SK-N-SH (cell line): ENCODE measurements at regions not wholly inside any gene's neighbourhood (a gene's known extent, or its start where the extent isn't known, plus 50 kb on each side); places are given as distances from the start of the nearest gene placed in this dataset.

Source experiments
- CTCF ChIA-PET: fragments of 300-600, 350-600 bp; formaldehyde crosslinking; extraction: SDS; loops from one replicate; lab custom pipeline; 2021; lab: Yijun Ruan, JAX
- POLR2A ChIA-PET: fragments of 350-600 bp; sonication (Branson Sonifier 250); formaldehyde crosslinking; extraction: SDS; loops from one replicate; lab custom pipeline; 2020; ENCODE audit warnings: antibody characterized with exemption, inconsistent platforms; lab: Yijun Ruan, JAX
- DNase-seq: peaks from one replicate; pipeline ENCODE4 v3.0.0; 2012
- H2AFZ ChIP-seq: fragments of 200-600 bp; sonication (generic); 2 replicates; pipeline ENCODE4 v1.8.1; 2016; ENCODE audit warnings: antibody characterized with exemption, mild to moderate bottlenecking, low read depth
- H3F3A ChIP-seq: fragments of 200-600 bp; sonication (generic); replicated peaks from 2 replicates; pipeline ENCODE3; 2016; ENCODE audit warnings: antibody characterized with exemption, mild to moderate bottlenecking; ENCODE audit not compliant: insufficient read depth
- H3K27ac ChIP-seq, 2 experiments: fragments of 200-500 bp in 1 of 2; fragments of 200-600 bp in 1 of 2; sonication (Bioruptor generic) in 1 of 2; sonication (generic), shearing (Covaris generic) in 1 of 2; 2 replicates each; pipeline versions ENCODE4 v1.5.1 to v1.6.1; 2014 to 2016; ENCODE audit warnings: low read depth in 2 of 2, inconsistent platforms in 1 of 2, low read length in 1 of 2, mild to moderate bottlenecking in 1 of 2, mixed read lengths in 1 of 2
- H3K27me3 ChIP-seq: fragments of 200-600 bp; sonication (generic), shearing (Covaris generic); 2 replicates; pipeline ENCODE4 v1.6.1; 2016; ENCODE audit warnings: mixed run types; ENCODE audit not compliant: insufficient read depth
- H3K36me3 ChIP-seq, 2 experiments: fragments of 200-500 bp in 1 of 2; fragments of 200-600 bp in 1 of 2; sonication (Bioruptor generic) in 1 of 2; sonication (generic) in 1 of 2; replicated peaks in 1 of 2; 2 replicates each; pipeline versions ENCODE3 to v1.5.1; 2014 to 2016; ENCODE audit warnings: low read length in 1 of 2, mild to moderate bottlenecking in 1 of 2; ENCODE audit not compliant: insufficient read depth in 2 of 2, control insufficient read depth in 1 of 2
- H3K4me1 ChIP-seq, 2 experiments: fragments of 200-500 bp in 1 of 2; fragments of 200-600 bp in 1 of 2; sonication (Bioruptor generic) in 1 of 2; sonication (generic), shearing (Covaris generic) in 1 of 2; 2 replicates each; pipeline versions ENCODE4 v1.5.1 to v1.6.1; 2014 to 2016; ENCODE audit warnings: low read depth in 1 of 2, low read length in 1 of 2, mixed run types in 1 of 2; ENCODE audit not compliant: insufficient read depth in 2 of 2, control insufficient read depth in 1 of 2
- H3K4me2 ChIP-seq: fragments of 200-600 bp; sonication (generic), shearing (Covaris generic); 2 replicates; pipeline ENCODE4 v1.6.1; 2017; ENCODE audit warnings: mixed run types
- H3K4me3 ChIP-seq, 2 experiments: fragments of 200-500 bp in 1 of 2; fragments of 200-600 bp in 1 of 2; sonication (Bioruptor generic) in 1 of 2; sonication (generic), shearing (Covaris generic) in 1 of 2; 2 replicates each; pipeline versions ENCODE4 v1.5.1 to v1.8.1; 2014 to 2016; ENCODE audit warnings: low read depth in 2 of 2, inconsistent platforms in 1 of 2, low read length in 1 of 2, mild to moderate bottlenecking in 1 of 2, mixed read lengths in 1 of 2, moderate library complexity in 1 of 2
- H3K79me2 ChIP-seq: fragments of 200-600 bp; sonication (generic); 2 replicates; pipeline ENCODE4 v1.8.1; 2017; ENCODE audit warnings: mild to moderate bottlenecking; ENCODE audit not compliant: insufficient read depth
- H3K9ac ChIP-seq: fragments of 200-600 bp; sonication (generic); 2 replicates; pipeline ENCODE4 v1.6.1; 2017; ENCODE audit warnings: mixed run types
- H3K9me2 ChIP-seq: fragments of 200-600 bp; sonication (generic); 2 replicates; pipeline ENCODE4 v1.6.1; 2017; ENCODE audit warnings: mixed run types
- H3K9me3 ChIP-seq: fragments of 200-600 bp; sonication (generic); 2 replicates; pipeline ENCODE4 v1.6.1; 2017; ENCODE audit warnings: mixed run types, mild to moderate bottlenecking, moderate library complexity
- H4K20me1 ChIP-seq: fragments of 200-600 bp; sonication (generic); 2 replicates; pipeline ENCODE4 v1.6.1; 2017; ENCODE audit warnings: mild to moderate bottlenecking, mixed run types; ENCODE audit not compliant: insufficient read depth
- CHD2 ChIP-seq: fragments of 150-350 bp; IDR thresholded peaks from 2 replicates; pipeline ENCODE4 v1.6.1; 2018; ENCODE audit warnings: low read length; ENCODE audit not compliant: partially characterized antibody
- EZH2phosphoT487 ChIP-seq: fragments of 200-600 bp; sonication (generic); IDR thresholded peaks from 2 replicates; pipeline ENCODE4 v1.6.1; 2017; ENCODE audit warnings: low read depth, mixed run types, mild to moderate bottlenecking, antibody characterized with exemption, moderate library complexity, borderline replicate concordance
- FOXJ3 ChIP-seq: sonication (generic); formaldehyde crosslinking; IDR thresholded peaks from 2 replicates; pipeline ENCODE4 v1.5.1; 2020; ENCODE audit warnings: mild to moderate bottlenecking, missing genetic modification reagents
- GABPA ChIP-seq: IDR thresholded peaks from 2 replicates; pipeline ENCODE4 v1.4.0; 2012; ENCODE audit warnings: low read depth, mild to moderate bottlenecking
- GATA2 ChIP-seq: sonication (generic); formaldehyde crosslinking; IDR thresholded peaks from 2 replicates; pipeline ENCODE4 v1.5.0; 2020; ENCODE audit warnings: mild to moderate bottlenecking, missing genetic modification reagents
- JUND ChIP-seq: IDR thresholded peaks from 2 replicates; pipeline ENCODE4 v1.4.0; 2012
- MEF2A ChIP-seq: IDR thresholded peaks from 2 replicates; pipeline ENCODE4 v1.4.0; 2012; ENCODE audit warnings: low read depth, borderline replicate concordance
- MXI1 ChIP-seq: IDR thresholded peaks from 2 replicates; pipeline ENCODE4 v1.6.1; 2012; ENCODE audit warnings: mild to moderate bottlenecking, low read depth, low read length, improper control_type of control experiment
- NFIC ChIP-seq: IDR thresholded peaks from 2 replicates; pipeline ENCODE4 v1.4.0; 2012; ENCODE audit warnings: borderline replicate concordance
- NRF1 ChIP-seq: IDR thresholded peaks from 2 replicates; pipeline ENCODE4 v1.6.1; 2012; ENCODE audit warnings: low read depth, mild to moderate bottlenecking, low read length
- POLR2AphosphoS5 ChIP-seq: IDR thresholded peaks from 2 replicates; pipeline ENCODE4 v1.6.1; 2012; ENCODE audit warnings: low read depth, low read length
- RAD21 ChIP-seq: IDR thresholded peaks from 2 replicates; pipeline ENCODE4 v1.6.1; 2012; ENCODE audit warnings: mild to moderate bottlenecking, low read length
- RCOR1 ChIP-seq: fragments of 150-350 bp; IDR thresholded peaks from 2 replicates; pipeline ENCODE4 v1.6.1; 2017; ENCODE audit warnings: antibody characterized with exemption, low read length
- SIN3A ChIP-seq: IDR thresholded peaks from 2 replicates; pipeline ENCODE4 v1.6.1; 2012; ENCODE audit warnings: low read depth, mild to moderate bottlenecking, low read length, moderate library complexity, borderline replicate concordance
- SMC3 ChIP-seq: IDR thresholded peaks from 2 replicates; pipeline ENCODE4 v1.6.1; 2012; ENCODE audit warnings: low read depth, low read length, improper control_type of control experiment
- TCF12 ChIP-seq: IDR thresholded peaks from 2 replicates; pipeline ENCODE4 v1.4.0; 2012
- TEAD4 ChIP-seq: IDR thresholded peaks from 2 replicates; pipeline ENCODE4 v1.4.0; 2012; ENCODE audit warnings: mild to moderate bottlenecking, borderline replicate concordance; ENCODE audit not compliant: insufficient read depth
- YY1 ChIP-seq: IDR thresholded peaks from 2 replicates; pipeline ENCODE4 v1.4.0; 2012; ENCODE audit warnings: low read depth, mild to moderate bottlenecking
- ZBTB33 ChIP-seq: IDR thresholded peaks from 2 replicates; pipeline ENCODE4 v1.4.0; 2012; ENCODE audit warnings: low read depth, borderline replicate concordance
- WGBS: methylation state at CpG from one replicate; pipeline ENCODE4 v1.1.6; 2017; ENCODE audit warnings: low lambda C conversion rate; 5-methylcytosine and 5-hydroxymethylcytosine counted together
- TF ChIP-seq, protein P1 (sequence below): IDR thresholded peaks from 2 replicates; pipeline ENCODE4 v1.6.1; 2012; ENCODE audit warnings: mild to moderate bottlenecking, low read depth, low read length, moderate library complexity

DNA sequence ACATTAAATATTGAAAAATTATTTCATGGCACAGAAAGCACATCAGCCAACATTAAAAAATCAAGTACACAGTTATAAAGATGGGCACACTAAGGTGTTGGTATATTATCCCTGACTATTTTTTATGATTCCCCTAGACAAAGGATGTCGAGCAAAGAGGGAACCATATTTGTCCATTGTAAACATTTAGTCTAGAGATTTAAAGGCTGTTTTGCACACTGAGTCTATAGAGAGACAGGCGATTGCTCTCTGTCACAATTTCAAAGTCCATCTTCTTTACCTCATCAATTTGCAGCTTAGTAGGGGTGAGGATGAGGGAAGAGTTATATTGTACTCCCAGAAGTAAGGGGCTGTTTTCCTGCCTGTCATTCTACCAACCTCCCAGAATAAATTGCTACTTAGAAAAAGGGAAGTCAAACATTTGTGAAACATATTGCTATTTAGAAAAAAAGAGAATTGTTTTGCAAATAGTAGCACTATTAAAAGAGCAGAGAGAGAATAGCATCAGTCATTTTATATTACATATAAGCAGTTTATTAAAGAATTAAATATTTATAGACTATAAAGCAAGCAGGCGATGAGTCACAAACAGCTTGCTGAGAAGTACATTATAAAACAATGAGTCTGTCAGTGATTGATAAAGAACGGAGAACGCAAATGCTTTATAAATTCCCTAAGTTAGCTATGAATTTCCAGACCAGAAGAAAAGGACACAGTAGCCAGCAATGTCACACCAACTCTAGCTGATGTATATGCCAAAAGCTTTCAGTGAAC lies 270.6 kb upstream of the PMFBP1 start:
- H3K4me2 ChIP-seq: no peak overlapping the region
- H3K4me3 ChIP-seq: no peak overlapping the region
- no peaks in the 10 kb centered on the region for H3K4me1 ChIP-seq
- H3K9me3 ChIP-seq: no peaks in the 10 kb centered on the region
- no peak for DNase-seq
- no peaks in the 10 kb centered on the region for H3F3A ChIP-seq
- WGBS: 74% methylated on average over 5 of the region's 5 CpGs
- H4K20me1 ChIP-seq: no peaks in the 10 kb centered on the region
- H3K9me2 ChIP-seq: no peaks in the 10 kb centered on the region
- TF ChIP-seq POLR2AphosphoS5 (no peak), NFIC (no peak), RCOR1 (no peak), TCF12 (no peak), TEAD4 (no peak)
- TF ChIP-seq, protein P1, sequence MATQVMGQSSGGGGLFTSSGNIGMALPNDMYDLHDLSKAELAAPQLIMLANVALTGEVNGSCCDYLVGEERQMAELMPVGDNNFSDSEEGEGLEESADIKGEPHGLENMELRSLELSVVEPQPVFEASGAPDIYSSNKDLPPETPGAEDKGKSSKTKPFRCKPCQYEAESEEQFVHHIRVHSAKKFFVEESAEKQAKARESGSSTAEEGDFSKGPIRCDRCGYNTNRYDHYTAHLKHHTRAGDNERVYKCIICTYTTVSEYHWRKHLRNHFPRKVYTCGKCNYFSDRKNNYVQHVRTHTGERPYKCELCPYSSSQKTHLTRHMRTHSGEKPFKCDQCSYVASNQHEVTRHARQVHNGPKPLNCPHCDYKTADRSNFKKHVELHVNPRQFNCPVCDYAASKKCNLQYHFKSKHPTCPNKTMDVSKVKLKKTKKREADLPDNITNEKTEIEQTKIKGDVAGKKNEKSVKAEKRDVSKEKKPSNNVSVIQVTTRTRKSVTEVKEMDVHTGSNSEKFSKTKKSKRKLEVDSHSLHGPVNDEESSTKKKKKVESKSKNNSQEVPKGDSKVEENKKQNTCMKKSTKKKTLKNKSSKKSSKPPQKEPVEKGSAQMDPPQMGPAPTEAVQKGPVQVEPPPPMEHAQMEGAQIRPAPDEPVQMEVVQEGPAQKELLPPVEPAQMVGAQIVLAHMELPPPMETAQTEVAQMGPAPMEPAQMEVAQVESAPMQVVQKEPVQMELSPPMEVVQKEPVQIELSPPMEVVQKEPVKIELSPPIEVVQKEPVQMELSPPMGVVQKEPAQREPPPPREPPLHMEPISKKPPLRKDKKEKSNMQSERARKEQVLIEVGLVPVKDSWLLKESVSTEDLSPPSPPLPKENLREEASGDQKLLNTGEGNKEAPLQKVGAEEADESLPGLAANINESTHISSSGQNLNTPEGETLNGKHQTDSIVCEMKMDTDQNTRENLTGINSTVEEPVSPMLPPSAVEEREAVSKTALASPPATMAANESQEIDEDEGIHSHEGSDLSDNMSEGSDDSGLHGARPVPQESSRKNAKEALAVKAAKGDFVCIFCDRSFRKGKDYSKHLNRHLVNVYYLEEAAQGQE: no peak
- no peak overlapping the region for H3K27ac ChIP-seq
- H3K36me3 ChIP-seq: no peaks in the 10 kb centered on the region
- H3K27me3 ChIP-seq: no peaks in the 10 kb centered on the region
- ChIA-PET POLR2A (no interaction called here), CTCF (interaction anchor here (0.6 to 1.4 kb wide), 2 partner anchors 17 to 247 kb away, joined by 3 to 5 read pairs; no protein-coding TSS in a partner anchor)
- H2AFZ ChIP-seq: no peak overlapping the region
- H3K9ac ChIP-seq: no peak overlapping the region
- H3K79me2 ChIP-seq: no peaks in the 10 kb centered on the region

DNA sequence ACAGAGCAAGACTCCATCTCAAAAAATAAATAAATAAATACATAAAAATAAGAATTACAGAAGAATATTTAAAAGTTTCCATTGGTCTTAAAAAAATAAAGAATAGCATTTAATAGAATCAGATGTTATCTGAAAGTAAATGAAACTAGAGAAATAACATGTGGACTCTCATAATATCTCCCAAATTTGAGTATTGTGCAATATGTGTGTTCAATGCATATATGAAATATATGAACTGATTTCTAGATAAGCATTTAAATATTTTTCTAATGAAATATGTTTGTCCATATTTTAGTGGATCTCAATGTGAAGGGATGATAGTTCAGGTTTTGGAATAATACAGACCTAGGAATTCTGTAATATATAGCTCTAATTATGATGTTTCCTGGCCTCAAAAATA lies 265.9 kb upstream of the PMFBP1 start:
- CTCF ChIA-PET: no interaction called here
- Histone ChIP-seq H3K4me2 (no peak overlapping the region), H3K9ac (no peak overlapping the region), H3K79me2 (no peaks in the 10 kb centered on the region), H3K9me2 (no peaks in the 10 kb centered on the region), H3K4me1 (no peaks in the 10 kb centered on the region), H2AFZ (no peak overlapping the region), H3K27ac (no peak overlapping the region), H3K4me3 (no peak overlapping the region), H3F3A (no peaks in the 10 kb centered on the region), H3K27me3 (no peaks in the 10 kb centered on the region), H4K20me1 (no peaks in the 10 kb centered on the region), H3K9me3 (peaks cover 18% of the 10 kb centered on the region), H3K36me3 (no peaks in the 10 kb centered on the region)
- POLR2A ChIA-PET: no interaction called here
- no peak for DNase-seq
- TF ChIP-seq CHD2: no peak
- no peak for TF ChIP-seq NRF1
- no peak for TF ChIP-seq MEF2A
- TF ChIP-seq YY1: no peak
- TF ChIP-seq GATA2: no peak
- TF ChIP-seq, protein P1: no peak
- no peak for TF ChIP-seq SMC3
- no peak for TF ChIP-seq SIN3A
- no peak for TF ChIP-seq RAD21
- TF ChIP-seq MXI1: no peak
- TF ChIP-seq JUND: no peak
- no peak for TF ChIP-seq EZH2phosphoT487
- TF ChIP-seq GABPA: no peak
- no peak for TF ChIP-seq FOXJ3 (CRISPR knock-in tag)
- TF ChIP-seq ZBTB33: no peak
